Smooth muscle cell (in vitro differentiated cells): ENCODE measurements at regions not wholly inside any gene's neighbourhood (a gene's known extent, or its start where the extent isn't known, plus 50 kb on each side); places are given as distances from the start of the nearest gene placed in this dataset.
"Not testable (repeated sequence)": the region's sequence is repeated elsewhere in the genome, so short reads cannot be mapped to it uniquely, and the experiment has no call there.

Experiments used
- DNase-seq: peaks from one replicate; lab custom pipeline; 2025; ENCODE audit not compliant: unreplicated experiment; lab: John Stamatoyannopoulos, UW
- H2AFZ ChIP-seq: fragments of 200-600 bp; sonication (generic); 2 replicates; pipeline ENCODE4 v1.6.0; 2016; ENCODE audit warnings: antibody characterized with exemption, low read depth, mild to moderate bottlenecking
- H3F3A ChIP-seq: fragments of 200-600 bp; sonication (generic); 2 replicates; pipeline ENCODE4 v1.6.0; 2017; ENCODE audit warnings: antibody characterized with exemption, low read depth
- H3K27ac ChIP-seq: fragments of 200-600 bp; sonication (generic); 2 replicates; pipeline ENCODE4 v1.5.1; 2016; ENCODE audit warnings: low read depth, mild to moderate bottlenecking
- H3K27me3 ChIP-seq: fragments of 200-600 bp; sonication (generic); 2 replicates; pipeline ENCODE4 v1.6.1; 2016; ENCODE audit warnings: low read depth, mild to moderate bottlenecking
- H3K36me3 ChIP-seq: fragments of 200-600 bp; sonication (generic); 2 replicates; pipeline ENCODE4 v1.5.1; 2016; ENCODE audit warnings: low read depth
- H3K4me1 ChIP-seq: fragments of 200-600 bp; sonication (generic); 2 replicates; pipeline ENCODE4 v1.5.1; 2016; ENCODE audit warnings: low read depth
- H3K4me2 ChIP-seq: fragments of 200-600 bp; sonication (generic); 2 replicates; pipeline ENCODE4 v1.6.0; 2016; ENCODE audit warnings: mild to moderate bottlenecking
- H3K4me3 ChIP-seq: fragments of 200-600 bp; sonication (generic); 2 replicates; pipeline ENCODE4 v1.5.1; 2016; ENCODE audit warnings: mild to moderate bottlenecking
- H3K79me2 ChIP-seq: fragments of 200-600 bp; sonication (generic); 2 replicates; pipeline ENCODE4 v1.6.0; 2016; ENCODE audit warnings: low read depth, mild to moderate bottlenecking
- H3K9ac ChIP-seq: fragments of 200-600 bp; sonication (generic); 2 replicates; pipeline ENCODE4 v1.6.0; 2016; ENCODE audit warnings: low read depth
- H3K9me3 ChIP-seq: fragments of 200-600 bp; sonication (generic); replicated peaks from 2 replicates; pipeline ENCODE4 v1.5.1; 2016; ENCODE audit warnings: low read depth
- H4K20me1 ChIP-seq: fragments of 200-600 bp; sonication (generic); 2 replicates; pipeline ENCODE4 v1.6.0; 2016; ENCODE audit warnings: low read depth
- CTCF ChIP-seq: fragments of 200-600 bp; sonication (generic); IDR thresholded peaks from 2 replicates; pipeline ENCODE4 v1.5.1; 2017; ENCODE audit warnings: borderline replicate concordance, mild to moderate bottlenecking, antibody characterized with exemption; ENCODE audit not compliant: insufficient read depth, poor library complexity, severe bottlenecking
- WGBS: methylation state at CpG from one replicate; pipeline ENCODE4 v1.1.7; 2016; ENCODE audit warnings: low lambda C conversion rate; 5-methylcytosine and 5-hydroxymethylcytosine counted together

GRCh38 chr5:89168766-89169165 lies 285.8 kb upstream of the MEF2C start:
- no peak for DNase-seq
- no peaks in the 10 kb centered on the region for H3F3A ChIP-seq
- WGBS, result 92% methylated on average over 3 of the region's 3 CpGs
- H2AFZ ChIP-seq, result no peak overlapping the region
- no peak overlapping the region for H3K4me2 ChIP-seq
- H3K4me3 ChIP-seq, result no peak overlapping the region
- no peaks in the 10 kb centered on the region for H3K27me3 ChIP-seq
- no peaks in the 10 kb centered on the region for H3K4me1 ChIP-seq
- H3K79me2 ChIP-seq, result no peaks in the 10 kb centered on the region
- no peak overlapping the region for H3K9ac ChIP-seq
- no peaks in the 10 kb centered on the region for H3K36me3 ChIP-seq
- no peak for TF ChIP-seq CTCF
- H3K27ac ChIP-seq, result no peak overlapping the region
- H3K9me3 ChIP-seq, result no peaks in the 10 kb centered on the region
- H4K20me1 ChIP-seq, result no peaks in the 10 kb centered on the region

GRCh38 chr5:89164703-89165102 lies 281.7 kb upstream of the MEF2C start:
- not testable (repeated sequence) for H3K4me1 ChIP-seq

GRCh38 chr5:89156226-89156625 lies 273.2 kb upstream of the MEF2C start:
- TF ChIP-seq CTCF, result no peak
- Histone ChIP-seq H3K36me3 (no peaks in the 10 kb centered on the region), H3K27me3 (no peaks in the 10 kb centered on the region)

More at GRCh38 chr5:89164703-89165102, 281.7 kb upstream of the MEF2C start:
- not testable (repeated sequence) for H3K9me3 ChIP-seq, H3K9ac ChIP-seq, DNase-seq, H4K20me1 ChIP-seq, H3K79me2 ChIP-seq, H3K27ac ChIP-seq, H3K27me3 ChIP-seq, H2AFZ ChIP-seq, H3K4me2 ChIP-seq, H3K4me3 ChIP-seq, H3F3A ChIP-seq, H3K36me3 ChIP-seq
- WGBS, result 96% methylated on average over 2 of the region's 2 CpGs

GRCh38 chr5:89147031-89147430 lies 264.0 kb upstream of the MEF2C start:
- H3K36me3 ChIP-seq, result no peaks in the 10 kb centered on the region
- no peak overlapping the region for H3K9ac ChIP-seq
- no peak overlapping the region for H3K4me3 ChIP-seq
- H3F3A ChIP-seq, result no peaks in the 10 kb centered on the region
- H3K9me3 ChIP-seq, result no peaks in the 10 kb centered on the region
- WGBS, result 62% methylated on average over 1 of the region's 1 CpG
- no peak overlapping the region for H2AFZ ChIP-seq
- H4K20me1 ChIP-seq, result no peaks in the 10 kb centered on the region
- H3K27ac ChIP-seq, result no peak overlapping the region
- DNase-seq, result no peak
- H3K4me1 ChIP-seq, result no peaks in the 10 kb centered on the region
- no peaks in the 10 kb centered on the region for H3K27me3 ChIP-seq
- H3K79me2 ChIP-seq, result no peaks in the 10 kb centered on the region
- TF ChIP-seq CTCF, result no peak
- no peak overlapping the region for H3K4me2 ChIP-seq

More at GRCh38 chr5:89156226-89156625, 273.2 kb upstream of the MEF2C start:
- no peaks in the 10 kb centered on the region for H3K79me2 ChIP-seq
- H4K20me1 ChIP-seq, result no peaks in the 10 kb centered on the region
- H2AFZ ChIP-seq, result no peak overlapping the region
- no peaks in the 10 kb centered on the region for H3F3A ChIP-seq
- no peak overlapping the region for H3K27ac ChIP-seq
- no peak for DNase-seq
- H3K9me3 ChIP-seq, result no peaks in the 10 kb centered on the region
- H3K4me1 ChIP-seq, result no peaks in the 10 kb centered on the region
- no peak overlapping the region for H3K4me3 ChIP-seq
- H3K9ac ChIP-seq, result no peak overlapping the region
- H3K4me2 ChIP-seq, result no peak overlapping the region
